IMR-90 (cell line): ENCODE measurements at regions not wholly inside any gene's neighbourhood (a gene's known extent, or its start where the extent isn't known, plus 50 kb on each side); places are given as distances from the start of the nearest gene placed in this dataset.

Source experiments
- ATAC-seq: fragments of 200-7000 bp; cut with Tn5 transposase; 2 replicates; pipeline ENCODE4 v1.9.1; 2020; ENCODE audit warnings: low read depth, mild to moderate bottlenecking, moderate library complexity
- BruUV-seq: library from RNA; stranded (reverse); fragments of 400-500 nt; replicated peaks from 2 replicates; lab custom pipeline; 2021; lab: Mats Ljungman, UMichigan
- CTCF ChIA-PET: fragments of 300-600 bp; formaldehyde crosslinking; extraction: SDS; loops from one replicate; lab custom pipeline; 2021; ENCODE audit warnings: antibody characterized with exemption; lab: Yijun Ruan, JAX
- POLR2A ChIA-PET: fragments of 300-600 bp; sonication (Branson Sonifier 250); formaldehyde crosslinking; loops from one replicate; lab custom pipeline; 2022; ENCODE audit warnings: antibody characterized with exemption; ENCODE audit not compliant: unreplicated experiment; lab: Charles Lee
- DNase-seq: peaks from one replicate; pipeline ENCODE4 v3.0.0; 2013
- H2AFZ ChIP-seq: replicated peaks from 2 replicates; pipeline ENCODE3; 2013; ENCODE audit warnings: low read length, mild to moderate bottlenecking; ENCODE audit not compliant: poor library complexity
- H2AK5ac ChIP-seq: 2 replicates; pipeline ENCODE4 v1.6.1; 2013; ENCODE audit warnings: low read depth, low read length, inconsistent platforms
- H2AK9ac ChIP-seq: replicated peaks from 2 replicates; pipeline ENCODE3; 2013; ENCODE audit warnings: mild to moderate bottlenecking, low read depth, low read length, moderate library complexity; ENCODE audit not compliant: poor library complexity
- H2BK120ac ChIP-seq: 2 replicates; pipeline ENCODE4 v1.6.1; 2013; ENCODE audit warnings: low read depth, low read length, inconsistent platforms
- H2BK15ac ChIP-seq: 3 replicates; pipeline ENCODE4 v1.6.1; 2013; ENCODE audit warnings: low read depth, low read length, inconsistent platforms
- H2BK20ac ChIP-seq: 2 replicates; pipeline ENCODE4 v1.6.1; 2013; ENCODE audit warnings: low read depth, mild to moderate bottlenecking, inconsistent platforms, low read length, moderate library complexity
- H2BK5ac ChIP-seq: 2 replicates; pipeline ENCODE4 v1.6.1; 2013; ENCODE audit warnings: mild to moderate bottlenecking, low read depth, low read length, inconsistent platforms; ENCODE audit not compliant: poor library complexity, severe bottlenecking
- H3K14ac ChIP-seq: replicated peaks from 2 replicates; pipeline ENCODE4 v1.6.1; 2013; ENCODE audit warnings: low read depth, low read length, inconsistent platforms
- H3K18ac ChIP-seq: 2 replicates; pipeline ENCODE4 v1.6.1; 2013; ENCODE audit warnings: low read depth, low read length, control low read depth
- H3K23ac ChIP-seq: 2 replicates; pipeline ENCODE4 v1.6.1; 2013; ENCODE audit warnings: low read depth, low read length, inconsistent platforms
- H3K27ac ChIP-seq: 2 replicates; pipeline ENCODE4 v1.5.1; 2013; ENCODE audit warnings: mild to moderate bottlenecking, control low read depth, low read length; ENCODE audit not compliant: insufficient read depth
- H3K27me3 ChIP-seq: 2 replicates; pipeline ENCODE4 v1.6.1; 2013; ENCODE audit warnings: low read length; ENCODE audit not compliant: control insufficient read depth, insufficient read depth
- H3K36me3 ChIP-seq: 2 replicates; pipeline ENCODE4 v1.6.1; 2013; ENCODE audit warnings: low read length, mixed read lengths; ENCODE audit not compliant: control insufficient read depth, insufficient read depth
- H3K4ac ChIP-seq: 2 replicates; pipeline ENCODE4 v1.6.1; 2013; ENCODE audit warnings: low read depth, low read length, inconsistent platforms
- H3K4me1 ChIP-seq: 2 replicates; pipeline ENCODE4 v1.6.1; 2013; ENCODE audit warnings: low read length, mixed read lengths; ENCODE audit not compliant: control insufficient read depth, insufficient read depth
- H3K4me2 ChIP-seq: 2 replicates; pipeline ENCODE4 v1.6.1; 2013; ENCODE audit warnings: low read depth, mild to moderate bottlenecking, control low read depth, low read length, moderate library complexity
- H3K4me3 ChIP-seq: 2 replicates; pipeline ENCODE4 v1.5.1; 2013; ENCODE audit warnings: low read depth, mild to moderate bottlenecking, control low read depth, low read length, moderate library complexity; ENCODE audit not compliant: insufficient read depth
- H3K56ac ChIP-seq: 2 replicates; pipeline ENCODE4 v1.6.1; 2013; ENCODE audit warnings: low read length, inconsistent platforms; ENCODE audit not compliant: insufficient read depth; ENCODE audit errors: extremely low read depth
- H3K79me1 ChIP-seq, 2 experiments: 2 replicates each; pipeline ENCODE4 v1.6.1; 2013; ENCODE audit warnings: low read length in 2 of 2, inconsistent platforms in 1 of 2, low read depth in 1 of 2
- H3K9ac ChIP-seq: 2 replicates; pipeline ENCODE4 v1.6.1; 2013; ENCODE audit warnings: low read depth, low read length, control low read depth
- H3K9me1 ChIP-seq: 2 replicates; pipeline ENCODE4 v1.6.1; 2013; ENCODE audit warnings: low read length, inconsistent platforms; ENCODE audit not compliant: insufficient read depth
- H3K9me3 ChIP-seq: 2 replicates; pipeline ENCODE4 v1.6.1; 2013; ENCODE audit warnings: low read length; ENCODE audit not compliant: control insufficient read depth, insufficient read depth
- H4K20me1 ChIP-seq: 2 replicates; pipeline ENCODE4 v1.6.1; 2013; ENCODE audit warnings: low read length, inconsistent platforms; ENCODE audit not compliant: insufficient read depth
- H4K5ac ChIP-seq: 2 replicates; pipeline ENCODE4 v1.6.1; 2013; ENCODE audit warnings: mild to moderate bottlenecking, low read depth, low read length, control low read depth
- H4K8ac ChIP-seq, 2 experiments: 2 replicates each; pipeline ENCODE4 v1.6.1; 2013; ENCODE audit warnings: low read depth in 2 of 2, low read length in 2 of 2, control low read depth in 1 of 2, inconsistent platforms in 1 of 2
- H4K91ac ChIP-seq: 2 replicates; pipeline ENCODE4 v1.6.1; 2013; ENCODE audit warnings: low read depth, low read length, inconsistent platforms; ENCODE audit not compliant: insufficient read depth
- CEBPB ChIP-seq: IDR thresholded peaks from 2 replicates; pipeline ENCODE4 v1.6.1; 2012; ENCODE audit warnings: low read depth, low read length, improper control_type of control experiment
- MXI1 ChIP-seq: IDR thresholded peaks from 2 replicates; pipeline ENCODE4 v1.6.1; 2012; ENCODE audit warnings: low read depth, mild to moderate bottlenecking, low read length, moderate library complexity, borderline replicate concordance
- POLR2A ChIP-seq: IDR thresholded peaks from 2 replicates; pipeline ENCODE4 v1.6.1; 2012; ENCODE audit warnings: mild to moderate bottlenecking, low read depth, low read length
- USF2 ChIP-seq: fragments of 150-350 bp; IDR thresholded peaks from 2 replicates; pipeline ENCODE4 v1.6.1; 2017; ENCODE audit warnings: mild to moderate bottlenecking, antibody characterized with exemption, low read length, low read depth
- WGBS, 2 experiments: methylation state at CpG; one replicate each; pipeline versions ENCODE4 v1.1.5 to v1.1.7; 2013; ENCODE audit warnings: missing lambda C conversion rate in 2 of 2; ENCODE audit not compliant: insufficient read length in 1 of 2; ENCODE audit errors: extremely low coverage in 2 of 2; 5-methylcytosine and 5-hydroxymethylcytosine counted together
- dilution Hi-C: fragments of 300-500 bp; cut with HindIII; formaldehyde crosslinking; loops from one replicate; pipeline ENCODE4 v1.14.3; 2018; ENCODE audit warnings: low sequenced_read_pairs; ENCODE audit not compliant: unreplicated experiment
- in situ Hi-C: fragments of 300-500 bp; cut with MboI; formaldehyde crosslinking; loops from 3 replicates; pipeline ENCODE4 v1.14.3; 2019; ENCODE audit warnings: low sequenced_read_pairs, inconsistent platforms, mixed read lengths
- intact Hi-C: fragments of 100-400 bp; cut with micrococcal nuclease; formaldehyde crosslinking; loops from 2 replicates; pipeline ENCODE4 v1.10.0; 2022

GRCh38 chr6:137973201-137973600 lies 106.1 kb downstream of the TNFAIP3 start:
- POLR2A ChIA-PET = no interaction called here

More at GRCh38 chr6:137973201-137973600, 106.1 kb downstream of the TNFAIP3 start:
- dilution Hi-C loops = no loop called here
- Histone ChIP-seq H3K18ac (no peak overlapping the region), H3K36me3 (no peaks in the 10 kb centered on the region), H4K5ac (no peak overlapping the region), H2BK15ac (no peak overlapping the region), H3K4me2 (no peak overlapping the region), H3K27me3 (peaks cover 4% of the 10 kb centered on the region), H3K4ac (no peak overlapping the region), H3K4me3 (no peak overlapping the region), H3K23ac (no peak overlapping the region), H4K20me1 (no peaks in the 10 kb centered on the region), H2AK9ac (no peak overlapping the region), H2AFZ (no peak overlapping the region), H3K4me1 (no peaks in the 10 kb centered on the region), H3K9me3 (no peaks in the 10 kb centered on the region), H3K27ac (no peak overlapping the region), H2BK5ac (no peak overlapping the region), H3K79me1 (no peaks in the 10 kb centered on the region), H2BK120ac (no peak overlapping the region), H3K14ac (no peak overlapping the region), H3K9ac (no peak overlapping the region), H3K9me1 (no peaks in the 10 kb centered on the region), H4K8ac (no peak overlapping the region), H4K91ac (no peak overlapping the region), H2BK20ac (no peak overlapping the region), H2AK5ac (no peak overlapping the region), H3K56ac (no peak overlapping the region)
- intact Hi-C loops = no loop called here
- no peak for DNase-seq
- CTCF ChIA-PET = no interaction called here
- WGBS, 2 experiments = 100% methylated on average over 1 of the region's 4 CpGs; no CpG with 5 or more reads in 1 of the 2 experiments
- TF ChIP-seq CEBPB = 0 out of 2 replicates have a peak, but pooled peaks have one; percentile 20
- no peak for TF ChIP-seq MXI1
- TF ChIP-seq USF2 = no peak
- no peak for TF ChIP-seq POLR2A
- no peak for ATAC-seq
- no TSS peak for BruUV-seq
- in situ Hi-C loops = no loop called here
